NCI-H1694 treated with DMSO at 0.1 percent for 48 hours (cell line): ENCODE measurements at regions not wholly inside any gene's neighbourhood (a gene's known extent, or its start where the extent isn't known, plus 50 kb on each side); places are given as distances from the start of the nearest gene placed in this dataset.
"Not testable (repeated sequence)": the region's sequence is repeated elsewhere in the genome, so short reads cannot be mapped to it uniquely, and the experiment has no call there.

Source experiments
- DNase-seq: peaks from one replicate; lab custom pipeline; 2025; lab: John Stamatoyannopoulos, UW

GRCh38 chr10:109809954-109810353, 113.4 kb downstream of the XPNPEP1 start:
- DNase-seq: not testable (repeated sequence)

GRCh38 chr10:109801191-109801590, 122.1 kb downstream of the XPNPEP1 start:
- not testable (repeated sequence) for DNase-seq

GRCh38 chr10:109790647-109791046, 132.7 kb downstream of the XPNPEP1 start:
- DNase-seq: no peak

- DNase-seq: no peak
Measured at GRCh38 chr10:109784236-109784635, 139.1 kb downstream of the XPNPEP1 start.

- no peak for DNase-seq
Measured at GRCh38 chr10:109783286-109783685, 140.0 kb downstream of the XPNPEP1 start.

- DNase-seq: no peak
Measured at GRCh38 chr10:109780997-109781396, 142.3 kb downstream of the XPNPEP1 start.

GRCh38 chr10:109778993-109779392, 144.3 kb downstream of the XPNPEP1 start:
- DNase-seq: no peak

- no peak for DNase-seq
Measured at GRCh38 chr10:109774121-109774440, 149.2 kb downstream of the XPNPEP1 start.

GRCh38 chr10:109773288-109774120, 149.8 kb downstream of the XPNPEP1 start:
- DNase-seq: peak; percentile 76

GRCh38 chr10:109770663-109771062, 152.6 kb downstream of the XPNPEP1 start:
- DNase-seq: no peak

GRCh38 chr10:109769966-109770365, 153.3 kb downstream of the XPNPEP1 start:
- DNase-seq: no peak

- DNase-seq: no peak
Measured at GRCh38 chr10:109765838-109766237, 157.5 kb downstream of the XPNPEP1 start.

- no peak for DNase-seq
Measured at GRCh38 chr10:109762555-109762954, 160.8 kb downstream of the XPNPEP1 start.

GRCh38 chr10:109757670-109758069, 165.6 kb downstream of the XPNPEP1 start:
- not testable (repeated sequence) for DNase-seq

- no peak for DNase-seq
Measured at GRCh38 chr10:109746861-109747260, 176.4 kb downstream of the XPNPEP1 start.

- DNase-seq: no peak
Measured at GRCh38 chr10:109744020-109744419, 179.3 kb downstream of the XPNPEP1 start.

GRCh38 chr10:109743574-109743973, 179.7 kb downstream of the XPNPEP1 start:
- DNase-seq: no peak

GRCh38 chr10:109743146-109743545, 180.2 kb downstream of the XPNPEP1 start:
- no peak for DNase-seq

GRCh38 chr10:109741712-109742111, 181.6 kb downstream of the XPNPEP1 start:
- no peak for DNase-seq

GRCh38 chr10:109740436-109740835, 182.9 kb downstream of the XPNPEP1 start:
- DNase-seq: no peak

- DNase-seq: no peak
Measured at GRCh38 chr10:109737626-109738025, 185.7 kb downstream of the XPNPEP1 start.

- no peak for DNase-seq
Measured at GRCh38 chr10:109737009-109737408, 186.3 kb downstream of the XPNPEP1 start.

- DNase-seq: no peak
Measured at GRCh38 chr10:109735776-109736175, 187.5 kb downstream of the XPNPEP1 start.
